Keratinocyte (primary cell): ENCODE measurements at regions not wholly inside any gene's neighbourhood (a gene's known extent, or its start where the extent isn't known, plus 50 kb on each side); places are given as distances from the start of the nearest gene placed in this dataset.

Experiments used
- EZH2 ChIP-seq: IDR thresholded peaks from one replicate; pipeline ENCODE4 v1.6.1; 2012; ENCODE audit warnings: inconsistent platforms, mild to moderate bottlenecking, low read length, moderate library complexity
- TF ChIP-seq, protein P1 (sequence below), 3 experiments: IDR thresholded peaks in 1 of 3; conservative IDR thresholded peaks in 1 of 3; optimal IDR thresholded peaks in 1 of 3; 2 replicates in 2 of 3; 3 replicates in 1 of 3; pipeline versions ENCODE3 to v1.5.1; 2011; ENCODE audit warnings: low read length in 3 of 3, mild to moderate bottlenecking in 3 of 3, moderate library complexity in 2 of 3, control low read depth in 1 of 3, inconsistent platforms in 1 of 3; ENCODE audit not compliant: insufficient read depth in 2 of 3; ENCODE audit errors: extremely low read depth in 1 of 3

DNA sequence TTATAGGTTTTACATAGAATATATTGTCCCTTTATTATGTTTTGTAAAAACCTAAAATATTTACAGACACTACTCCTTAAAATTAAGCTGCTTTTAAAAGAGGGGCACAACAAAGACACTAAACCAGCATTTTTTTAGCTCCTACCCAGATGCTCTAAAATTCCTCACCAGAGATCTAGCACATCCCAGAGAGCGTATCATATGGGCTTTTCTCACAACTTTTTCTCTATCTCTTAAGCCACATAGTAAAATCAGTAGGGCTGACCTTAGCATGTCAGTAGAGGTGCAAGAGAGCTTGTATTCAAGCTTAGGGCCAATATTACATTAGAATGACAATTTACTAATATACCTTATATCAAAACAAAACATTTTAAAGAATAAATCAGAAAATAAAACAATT lies 216.3 kb downstream of the TMX3 start:
- no peak for TF ChIP-seq EZH2
- TF ChIP-seq, protein P1, sequence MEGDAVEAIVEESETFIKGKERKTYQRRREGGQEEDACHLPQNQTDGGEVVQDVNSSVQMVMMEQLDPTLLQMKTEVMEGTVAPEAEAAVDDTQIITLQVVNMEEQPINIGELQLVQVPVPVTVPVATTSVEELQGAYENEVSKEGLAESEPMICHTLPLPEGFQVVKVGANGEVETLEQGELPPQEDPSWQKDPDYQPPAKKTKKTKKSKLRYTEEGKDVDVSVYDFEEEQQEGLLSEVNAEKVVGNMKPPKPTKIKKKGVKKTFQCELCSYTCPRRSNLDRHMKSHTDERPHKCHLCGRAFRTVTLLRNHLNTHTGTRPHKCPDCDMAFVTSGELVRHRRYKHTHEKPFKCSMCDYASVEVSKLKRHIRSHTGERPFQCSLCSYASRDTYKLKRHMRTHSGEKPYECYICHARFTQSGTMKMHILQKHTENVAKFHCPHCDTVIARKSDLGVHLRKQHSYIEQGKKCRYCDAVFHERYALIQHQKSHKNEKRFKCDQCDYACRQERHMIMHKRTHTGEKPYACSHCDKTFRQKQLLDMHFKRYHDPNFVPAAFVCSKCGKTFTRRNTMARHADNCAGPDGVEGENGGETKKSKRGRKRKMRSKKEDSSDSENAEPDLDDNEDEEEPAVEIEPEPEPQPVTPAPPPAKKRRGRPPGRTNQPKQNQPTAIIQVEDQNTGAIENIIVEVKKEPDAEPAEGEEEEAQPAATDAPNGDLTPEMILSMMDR (optimal IDR thresholded peaks at IDR 0.05 in 1 of 3, IDR thresholded peaks at IDR 0.05 in 1 of 3, conservative IDR thresholded peaks at IDR 0.05 in 1 of 3; ENCODE audit: extremely low read depth in 1 of 3, insufficient read depth in 2 of 3, low read length in 3 of 3) = no peak
